ENCODE measurements at regions not wholly inside any gene's neighbourhood (a gene's known extent, or its start where the extent isn't known, plus 50 kb on each side); places are given as distances from the start of the nearest gene placed in this dataset.

GRCh38 chr10:55214608-55215007 is 413.6 kb upstream of the PCDH15 start:
- TF ChIP-seq PAX8 (IDR thresholded peaks at IDR 0.05) (no peak), POLR2A (IDR thresholded peaks at IDR 0.05; ENCODE audit: low read depth, low read length) (no peak), MXI1 (IDR thresholded peaks at IDR 0.05; ENCODE audit: low read depth, low read length) (no peak), YY1 (IDR thresholded peaks at IDR 0.05; ENCODE audit: low read depth, low read length) (no peak), CBFB (IDR thresholded peaks at IDR 0.05; ENCODE audit: low read depth) (no peak), FOXK2 (IDR thresholded peaks at IDR 0.05) (no peak), RAD51 (IDR thresholded peaks at IDR 0.05) (no peak), GATAD2B (conservative IDR thresholded peaks at IDR 0.05; ENCODE audit: low read depth) (no peak), ZBTB4 (CRISPR knock-in tag; IDR thresholded peaks at IDR 0.05) (no peak), TAF1 (IDR thresholded peaks at IDR 0.05; ENCODE audit: borderline replicate concordance, low read depth, low read length) (no peak), JUND (IDR thresholded peaks at IDR 0.05; ENCODE audit: low read depth, low read length) (no peak), SP1 (IDR thresholded peaks at IDR 0.05; ENCODE audit: low read depth, low read length) (no peak), SREBF2 (IDR thresholded peaks at IDR 0.05; ENCODE audit: low read length) (no peak)
- TF ChIP-seq, protein P1, sequence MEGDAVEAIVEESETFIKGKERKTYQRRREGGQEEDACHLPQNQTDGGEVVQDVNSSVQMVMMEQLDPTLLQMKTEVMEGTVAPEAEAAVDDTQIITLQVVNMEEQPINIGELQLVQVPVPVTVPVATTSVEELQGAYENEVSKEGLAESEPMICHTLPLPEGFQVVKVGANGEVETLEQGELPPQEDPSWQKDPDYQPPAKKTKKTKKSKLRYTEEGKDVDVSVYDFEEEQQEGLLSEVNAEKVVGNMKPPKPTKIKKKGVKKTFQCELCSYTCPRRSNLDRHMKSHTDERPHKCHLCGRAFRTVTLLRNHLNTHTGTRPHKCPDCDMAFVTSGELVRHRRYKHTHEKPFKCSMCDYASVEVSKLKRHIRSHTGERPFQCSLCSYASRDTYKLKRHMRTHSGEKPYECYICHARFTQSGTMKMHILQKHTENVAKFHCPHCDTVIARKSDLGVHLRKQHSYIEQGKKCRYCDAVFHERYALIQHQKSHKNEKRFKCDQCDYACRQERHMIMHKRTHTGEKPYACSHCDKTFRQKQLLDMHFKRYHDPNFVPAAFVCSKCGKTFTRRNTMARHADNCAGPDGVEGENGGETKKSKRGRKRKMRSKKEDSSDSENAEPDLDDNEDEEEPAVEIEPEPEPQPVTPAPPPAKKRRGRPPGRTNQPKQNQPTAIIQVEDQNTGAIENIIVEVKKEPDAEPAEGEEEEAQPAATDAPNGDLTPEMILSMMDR (IDR thresholded peaks at IDR 0.05 in 2 of 3, conservative IDR thresholded peaks at IDR 0.05 in 1 of 3; ENCODE audit: control insufficient read depth in 2 of 3, extremely low read depth in 1 of 3, insufficient read depth in 1 of 3, low read depth in 3 of 3, low read length in 3 of 3) = no peak
